Forelimb muscle (tissue), 1 donor: ENCODE measurements at regions not wholly inside any gene's neighbourhood (a gene's known extent, or its start where the extent isn't known, plus 50 kb on each side); places are given as distances from the start of the nearest gene placed in this dataset.

Experiments
- DNase-seq: peaks from one replicate; pipeline ENCODE4 v3.0.0-alpha.2; 2013; ENCODE audit warnings: low read depth

GRCh38 chr2:180739070-180739469, 241.3 kb upstream of the UBE2E3 start:
- DNase-seq, result no peak

DNA sequence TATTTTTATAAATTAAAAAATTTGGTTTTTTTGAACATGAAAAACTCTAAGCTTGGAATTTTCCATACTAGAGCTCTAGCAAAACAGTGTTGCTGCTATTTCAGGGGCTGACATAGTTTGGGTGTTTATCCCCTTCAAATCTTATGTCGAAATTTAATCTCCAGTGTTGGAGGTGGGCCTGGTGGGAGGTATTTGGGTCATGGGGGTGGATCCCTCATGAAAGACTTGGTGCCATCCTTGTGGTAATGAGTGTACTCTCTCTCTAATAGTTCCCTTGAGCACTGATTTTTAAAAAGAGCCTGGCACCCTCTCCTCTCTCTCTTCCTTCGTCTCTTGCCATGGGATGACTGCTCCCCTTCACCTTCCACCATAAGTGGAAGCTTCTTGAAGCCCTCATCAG, 244.6 kb upstream of the UBE2E3 start:
- DNase-seq, result no peak

- no peak for DNase-seq
These were observed 246.0 kb upstream of the UBE2E3 start for GRCh38 chr2:180734382-180734781.

DNA sequence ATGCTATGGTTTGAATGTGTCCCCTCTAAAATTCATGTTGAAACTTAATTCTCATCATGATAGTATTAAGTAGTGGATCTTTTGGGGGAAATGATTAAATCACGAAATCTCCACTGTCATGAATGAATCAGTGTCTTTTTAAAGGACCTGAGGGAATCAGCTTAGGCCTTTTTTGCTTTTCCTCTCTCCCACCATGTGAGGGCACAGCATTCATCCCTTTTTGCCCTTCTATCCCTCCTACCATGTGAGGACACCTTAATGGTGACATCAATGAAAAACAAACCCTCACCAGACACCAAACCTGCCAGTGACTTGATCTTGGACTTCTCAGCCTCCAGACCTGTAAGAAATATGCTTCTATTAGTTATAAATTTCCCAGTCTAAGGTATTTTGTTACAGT, 247.1 kb upstream of the UBE2E3 start:
- DNase-seq, result no peak

GRCh38 chr2:180732337-180732736, 248.1 kb upstream of the UBE2E3 start:
- no peak for DNase-seq

DNA sequence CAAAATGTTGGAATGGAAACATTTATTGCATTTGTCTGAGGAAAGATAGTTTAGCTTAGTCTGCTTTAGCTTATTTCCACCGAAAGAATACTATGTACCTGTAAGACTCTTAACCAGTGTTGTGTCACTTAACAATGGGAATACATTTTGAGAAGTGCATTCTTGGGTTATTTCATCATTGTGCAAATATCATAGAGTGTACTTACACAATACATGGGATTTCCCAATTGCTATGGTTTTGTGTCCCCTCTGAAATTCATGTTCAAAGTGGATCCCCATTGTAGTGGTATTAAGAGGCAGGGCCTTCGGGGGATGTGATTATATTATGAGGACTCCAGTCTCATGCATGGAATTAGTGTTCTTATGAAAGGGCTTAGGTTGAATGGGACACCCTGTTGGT, 249.4 kb upstream of the UBE2E3 start:
- no peak for DNase-seq

GRCh38 chr2:180728928-180729559, 251.4 kb upstream of the UBE2E3 start:
- DNase-seq, result no peak

DNA sequence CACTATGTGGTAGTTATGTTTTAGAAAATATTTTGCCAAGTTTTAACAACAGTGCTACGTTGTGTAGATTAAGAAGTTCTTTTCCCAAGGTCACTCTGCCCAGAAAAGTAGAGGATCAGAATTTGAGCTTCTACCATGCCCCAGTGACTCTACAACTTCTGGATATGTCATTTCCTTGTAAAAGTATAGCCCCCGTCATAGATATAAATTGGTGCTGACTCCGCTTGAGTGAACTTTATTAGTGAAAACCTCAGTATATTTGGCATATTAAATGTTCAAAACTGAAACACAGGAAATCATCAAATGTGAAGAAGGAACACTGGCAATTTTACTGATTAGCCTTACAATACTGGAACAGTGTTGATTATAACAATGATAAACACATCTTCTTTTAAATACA, 256.7 kb upstream of the UBE2E3 start:
- DNase-seq, result no peak

DNA sequence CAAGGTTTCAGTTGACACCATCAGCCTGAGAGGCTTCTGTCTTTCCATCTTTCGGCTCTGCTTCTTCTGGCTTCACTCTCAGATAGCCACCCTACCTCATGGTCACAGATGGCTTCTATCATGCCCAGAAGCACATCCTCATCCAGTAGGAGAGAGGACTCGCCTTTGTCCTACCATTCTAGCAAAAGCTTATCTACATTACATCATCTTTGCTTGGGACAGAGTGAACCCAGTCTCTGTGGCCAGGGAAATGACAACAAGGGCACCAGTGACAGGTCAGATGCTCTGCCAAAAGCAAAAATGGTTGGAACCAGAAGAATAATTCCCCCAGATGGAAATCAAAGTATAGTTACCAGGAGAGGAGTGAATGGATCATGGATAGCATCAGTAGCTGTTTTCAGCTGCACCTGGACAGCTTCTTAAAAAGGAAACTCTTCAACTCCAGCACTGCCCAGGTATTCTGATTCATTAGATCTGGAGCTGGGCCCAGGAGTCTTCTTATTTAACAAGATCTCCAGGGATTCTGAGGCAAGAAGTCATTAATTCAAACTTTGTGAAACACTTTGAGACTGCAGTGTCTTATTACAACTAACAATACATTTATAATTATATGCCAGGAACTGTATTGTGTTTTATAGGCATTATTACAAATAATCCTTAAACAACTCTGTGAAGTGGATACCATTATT, 257.7 kb upstream of the UBE2E3 start:
- DNase-seq, result no peak

- no peak for DNase-seq
These were observed 259.6 kb upstream of the UBE2E3 start for GRCh38 chr2:180720829-180721228.

DNA sequence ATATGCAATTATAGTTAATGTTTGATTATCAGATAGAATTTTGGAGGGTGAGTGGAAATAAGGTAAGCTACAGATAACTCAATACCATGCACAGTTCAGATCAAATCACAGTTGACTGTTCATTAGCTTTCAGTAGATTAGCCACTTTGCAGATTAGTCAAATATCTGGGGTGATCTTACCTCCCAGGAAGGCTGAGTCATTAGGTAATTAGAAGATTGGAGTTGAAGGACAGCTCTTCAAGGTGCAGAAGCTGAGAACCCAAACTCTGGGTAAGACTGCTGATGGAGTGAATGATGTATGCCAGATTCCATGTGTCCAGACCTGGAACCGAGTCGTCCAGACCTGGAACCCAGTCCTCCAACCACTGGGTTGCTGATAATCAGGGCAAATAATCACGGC, 262.8 kb upstream of the UBE2E3 start:
- DNase-seq, result no peak

- DNase-seq, result no peak
These were observed 263.9 kb upstream of the UBE2E3 start for GRCh38 chr2:180716186-180717180.

DNA sequence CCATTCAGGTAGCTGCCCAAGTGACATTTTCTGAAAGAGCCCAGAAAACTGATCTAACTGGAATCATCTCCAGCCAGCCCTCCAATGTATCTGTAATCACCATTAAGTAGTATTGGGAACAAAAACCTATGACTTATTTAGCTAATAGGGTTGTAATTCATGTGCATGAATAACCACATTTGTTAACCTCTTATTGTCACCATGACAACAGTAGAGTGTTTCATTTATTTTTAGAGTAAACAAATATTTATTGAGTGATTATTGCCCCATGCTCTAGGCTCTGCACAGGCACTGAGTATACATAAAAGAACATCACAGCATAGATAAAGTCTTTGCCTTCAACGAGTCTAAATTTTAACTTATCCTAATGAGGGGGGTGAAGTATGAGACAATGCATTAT, 265.4 kb upstream of the UBE2E3 start:
- no peak for DNase-seq

- no peak for DNase-seq
These were observed 270.8 kb upstream of the UBE2E3 start for GRCh38 chr2:180709392-180710145.

DNA sequence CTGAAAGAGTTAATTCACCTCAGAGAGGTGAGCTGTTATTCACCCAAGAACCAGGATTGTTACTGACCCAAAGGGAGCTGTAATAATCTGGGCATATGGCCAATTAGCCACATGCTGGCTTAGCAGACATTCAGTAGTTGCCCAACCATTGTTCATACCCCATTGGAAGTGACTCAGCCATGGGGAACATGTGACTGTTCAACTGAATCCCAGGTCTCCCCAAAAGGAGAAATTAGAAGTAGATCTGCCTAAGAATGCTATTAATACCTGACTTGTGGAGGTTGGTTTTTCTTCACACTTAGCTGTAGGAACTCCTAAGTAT, 272.6 kb upstream of the UBE2E3 start:
- no peak for DNase-seq

- DNase-seq, result no peak
These were observed 273.1 kb upstream of the UBE2E3 start for GRCh38 chr2:180707175-180707883.

DNA sequence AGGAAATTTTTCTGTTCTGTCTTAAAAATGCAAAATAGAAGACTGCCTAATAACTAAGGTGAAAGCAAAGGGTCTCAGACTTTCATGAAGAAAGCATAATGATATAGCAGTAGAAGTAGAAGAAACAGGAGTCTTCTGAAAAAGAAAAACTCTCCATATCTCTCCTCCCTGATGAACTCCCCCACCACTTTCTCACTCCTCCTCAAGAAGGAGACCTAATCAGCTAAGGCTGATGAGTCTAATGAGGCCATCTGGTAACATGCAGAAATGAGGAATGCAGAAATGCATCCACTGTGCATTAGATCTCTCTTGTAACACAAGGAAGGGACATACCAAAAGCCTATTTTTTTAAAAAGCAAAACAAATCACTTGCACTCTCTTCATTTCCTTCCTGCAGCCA, 273.7 kb upstream of the UBE2E3 start:
- no peak for DNase-seq

DNA sequence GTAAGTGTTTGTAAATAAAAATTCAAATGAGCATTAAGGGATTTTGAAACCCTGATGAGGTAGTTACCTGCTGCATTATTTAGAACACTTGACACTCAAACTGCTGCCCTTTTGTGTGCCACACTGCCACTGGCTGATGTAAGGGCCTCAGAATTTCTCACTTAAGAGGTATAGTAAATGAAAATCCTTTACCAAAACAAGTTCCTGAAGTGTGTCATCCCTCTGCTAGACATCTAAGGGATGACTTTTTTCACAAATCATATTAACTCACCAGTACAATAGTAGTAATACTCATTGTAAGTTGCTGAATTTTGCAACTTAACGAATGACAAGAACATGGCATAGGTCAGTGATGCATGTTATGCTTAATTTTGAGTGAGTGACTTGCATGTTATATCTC, 274.9 kb upstream of the UBE2E3 start:
- no peak for DNase-seq

GRCh38 chr2:180705122-180705521, 275.3 kb upstream of the UBE2E3 start:
- DNase-seq, result no peak

DNA sequence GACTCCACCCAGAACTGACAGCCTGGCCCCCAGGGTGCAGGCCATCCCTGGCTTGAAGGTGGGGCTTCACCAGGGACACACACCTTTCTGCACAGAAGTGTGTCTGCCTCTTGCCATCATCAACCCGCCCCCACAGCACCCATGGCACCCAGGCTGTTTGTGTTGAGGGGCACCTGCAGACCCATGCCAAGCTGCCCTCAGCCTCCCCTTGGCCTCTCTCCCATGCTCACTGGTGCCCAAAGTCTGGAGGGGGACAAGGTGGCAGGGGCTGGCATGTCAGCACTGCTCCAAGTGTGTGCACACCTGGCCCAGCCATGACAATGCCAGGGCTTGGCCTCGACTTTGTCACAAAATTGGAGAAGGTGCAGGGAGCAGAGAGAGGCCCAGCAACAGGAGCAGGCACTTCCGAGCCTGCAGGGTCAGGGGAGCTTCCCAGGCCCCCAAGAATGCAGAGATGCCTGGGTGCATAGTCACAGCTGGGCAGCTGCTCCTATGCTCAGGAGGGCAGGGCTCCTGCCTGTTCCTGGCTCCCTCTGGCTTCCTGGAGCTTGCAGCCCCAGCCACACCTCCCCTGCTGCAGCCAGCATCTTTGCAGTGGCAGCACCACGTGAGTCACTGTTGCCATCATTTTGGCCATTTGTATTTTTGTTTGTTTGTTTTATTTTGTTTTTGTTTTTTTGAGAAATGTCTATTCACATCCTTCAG, 280.6 kb upstream of the UBE2E3 start:
- no peak for DNase-seq

- no peak for DNase-seq
These were observed 281.7 kb upstream of the UBE2E3 start for GRCh38 chr2:180698668-180699067.
